Muscle of arm (tissue), 1 donor: ENCODE measurements at regions not wholly inside any gene's neighbourhood (a gene's known extent, or its start where the extent isn't known, plus 50 kb on each side); places are given as distances from the start of the nearest gene placed in this dataset.
"Not testable (repeated sequence)": the region's sequence is repeated elsewhere in the genome, so short reads cannot be mapped to it uniquely, and the experiment has no call there.

Experiments used
- DNase-seq: peaks from one replicate; pipeline ENCODE4 v3.0.0-alpha.2; 2013

- DNase-seq, result no peak
Observed at GRCh38 chr4:62533573-62533972, 1333.4 kb downstream of the ADGRL3 start.

GRCh38 chr4:62531731-62532130, 1331.6 kb downstream of the ADGRL3 start:
- no peak for DNase-seq

- no peak for DNase-seq
Observed at GRCh38 chr4:62531264-62531663, 1331.1 kb downstream of the ADGRL3 start.

- no peak for DNase-seq
Observed at GRCh38 chr4:62528874-62529273, 1328.7 kb downstream of the ADGRL3 start.

- no peak for DNase-seq
Observed at GRCh38 chr4:62526671-62527070, 1326.5 kb downstream of the ADGRL3 start.

GRCh38 chr4:62523256-62523655, 1323.1 kb downstream of the ADGRL3 start:
- DNase-seq, result peak; percentile 7

- no peak for DNase-seq
Observed at GRCh38 chr4:62522273-62522672, 1322.1 kb downstream of the ADGRL3 start.

- DNase-seq, result no peak
Observed at GRCh38 chr4:62517716-62518115, 1317.6 kb downstream of the ADGRL3 start.

- DNase-seq, result no peak
Observed at GRCh38 chr4:62513306-62513705, 1313.2 kb downstream of the ADGRL3 start.

- DNase-seq, result no peak
Observed at GRCh38 chr4:62512271-62512670, 1312.1 kb downstream of the ADGRL3 start.

GRCh38 chr4:62510228-62510627, 1310.1 kb downstream of the ADGRL3 start:
- DNase-seq, result no peak

- DNase-seq, result no peak
Observed at GRCh38 chr4:62500296-62500695, 1300.2 kb downstream of the ADGRL3 start.

- no peak for DNase-seq
Observed at GRCh38 chr4:62495032-62495431, 1294.9 kb downstream of the ADGRL3 start.

- DNase-seq, result not testable (repeated sequence)
Observed at GRCh38 chr4:62491756-62492155, 1291.6 kb downstream of the ADGRL3 start.

GRCh38 chr4:62490635-62491034, 1290.5 kb downstream of the ADGRL3 start:
- no peak for DNase-seq

- no peak for DNase-seq
Observed at GRCh38 chr4:62487016-62487415, 1286.9 kb downstream of the ADGRL3 start.

GRCh38 chr4:62484357-62484756, 1284.2 kb downstream of the ADGRL3 start:
- DNase-seq, result no peak

GRCh38 chr4:62482355-62482754, 1282.2 kb downstream of the ADGRL3 start:
- DNase-seq, result no peak

- DNase-seq, result no peak
Observed at GRCh38 chr4:62475596-62475995, 1275.5 kb downstream of the ADGRL3 start.

GRCh38 chr4:62474802-62475201, 1274.7 kb downstream of the ADGRL3 start:
- DNase-seq, result no peak

GRCh38 chr4:62471021-62471420, 1270.9 kb downstream of the ADGRL3 start:
- no peak for DNase-seq

GRCh38 chr4:62470421-62470983, 1270.4 kb downstream of the ADGRL3 start:
- no peak for DNase-seq

GRCh38 chr4:62470020-62470419, 1269.9 kb downstream of the ADGRL3 start:
- DNase-seq, result no peak

- no peak for DNase-seq
Observed at GRCh38 chr4:62461961-62462360, 1261.8 kb downstream of the ADGRL3 start.

- no peak for DNase-seq
Observed at GRCh38 chr4:62460329-62460728, 1260.2 kb downstream of the ADGRL3 start.
